ENCODE measurements at regions not wholly inside any gene's neighbourhood (a gene's known extent, or its start where the extent isn't known, plus 50 kb on each side); places are given as distances from the start of the nearest gene placed in this dataset.

DNA sequence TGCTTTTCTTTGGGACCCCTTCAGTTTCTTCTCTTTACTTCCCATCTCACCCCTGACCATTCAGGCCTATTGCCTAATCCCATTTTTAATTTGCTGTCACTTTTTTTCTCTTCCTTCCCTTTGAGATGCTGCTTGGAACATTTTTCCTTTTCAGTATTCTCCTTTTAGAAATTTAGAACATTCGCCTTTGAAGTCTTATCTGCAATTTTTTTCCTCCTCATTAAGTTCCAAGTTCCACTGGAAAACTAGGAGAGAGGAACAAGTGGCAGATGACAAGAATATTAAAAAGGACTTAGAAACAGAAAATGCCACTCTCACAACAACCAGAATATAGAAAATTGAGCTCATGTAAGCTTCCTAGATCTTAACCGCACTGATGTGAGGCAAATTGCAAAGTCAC, 126.6 kb downstream of the PSMG1 start:
- TF ChIP-seq CTCF (IDR thresholded peaks at IDR 0.05) (no peak), POLR2A (IDR thresholded peaks at IDR 0.05) (no peak)
